ENCODE measurements at regions not wholly inside any gene's neighbourhood (a gene's known extent, or its start where the extent isn't known, plus 50 kb on each side); places are given as distances from the start of the nearest gene placed in this dataset.

DNA sequence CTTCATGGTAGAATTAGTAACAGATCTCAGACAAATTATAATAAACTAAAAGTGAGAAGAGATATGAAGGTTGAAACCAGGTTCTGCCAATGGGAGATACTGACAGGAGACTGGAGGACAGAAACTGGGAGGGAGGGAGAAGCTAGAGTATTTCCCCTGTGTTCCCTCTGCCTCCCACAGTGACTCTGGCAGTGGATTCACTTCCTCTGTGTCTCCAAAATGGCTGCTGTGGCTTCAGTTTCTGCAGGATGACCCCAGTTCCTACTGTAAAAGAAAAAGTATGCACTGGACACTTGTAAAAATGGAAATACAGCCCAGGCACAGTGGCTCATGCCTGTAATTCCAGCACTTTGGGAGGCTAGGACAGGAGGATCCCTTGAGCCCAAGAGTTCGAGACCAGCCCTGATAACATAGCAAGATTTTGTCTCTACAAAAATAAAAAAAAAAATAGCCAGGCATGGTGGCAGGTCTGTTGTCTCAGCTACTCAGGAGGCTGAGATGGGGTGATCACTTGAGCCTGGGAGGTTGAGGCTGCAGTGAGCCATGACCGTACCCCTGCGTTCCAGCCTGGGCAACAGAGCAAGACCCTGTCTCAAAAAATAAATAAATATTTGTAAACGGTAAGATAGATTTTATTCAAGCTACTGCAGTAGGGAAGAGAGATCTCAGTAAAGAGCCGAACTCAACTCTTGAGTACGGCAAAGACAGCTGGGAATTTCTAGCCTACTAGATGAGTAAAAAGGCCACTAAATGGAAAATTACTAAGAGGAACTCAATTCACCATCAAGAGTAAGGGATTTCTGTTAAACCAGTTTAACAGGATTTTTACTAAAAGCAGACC, 156.6 kb upstream of the TRIM24 start:
- TF ChIP-seq EP300 (conservative IDR thresholded peaks at IDR 0.05; ENCODE audit: poor library complexity, severe bottlenecking) = no peak
- no peak for TF ChIP-seq REST (IDR thresholded peaks at IDR 0.05; ENCODE audit: borderline replicate concordance)
- no peak for TF ChIP-seq TAF1 (IDR thresholded peaks at IDR 0.05; ENCODE audit: low read depth)
- no peak for TF ChIP-seq EZH2 (IDR thresholded peaks at IDR 0.05; ENCODE audit: borderline replicate concordance, insufficient read depth, low read length, poor library complexity, severe bottlenecking)
- TF ChIP-seq CTCF (IDR thresholded peaks at IDR 0.05; ENCODE audit: poor library complexity, severe bottlenecking) = no peak
- TF ChIP-seq MXI1 (conservative IDR thresholded peaks at IDR 0.05; ENCODE audit: poor library complexity, severe bottlenecking) = no peak
- TF ChIP-seq POLR2AphosphoS5 (IDR thresholded peaks at IDR 0.05) = no peak
- no peak for TF ChIP-seq SMC3 (conservative IDR thresholded peaks at IDR 0.05; ENCODE audit: poor library complexity)
- TF ChIP-seq RAD21 (conservative IDR thresholded peaks at IDR 0.05) = no peak
- H3F3A ChIP-seq (ENCODE audit: insufficient read depth, low read length, poor library complexity, severe bottlenecking) = no peaks in the 10 kb centered on the region
- H3K9me2 ChIP-seq (ENCODE audit: insufficient read depth, low read length) = no peaks in the 10 kb centered on the region
- H3K36me3 ChIP-seq (ENCODE audit: insufficient read depth, low read length) = no peaks in the 10 kb centered on the region
- no peaks in the 10 kb centered on the region for H3K27me3 ChIP-seq (ENCODE audit: insufficient read depth, low read depth, low read length)
- H3K9me3 ChIP-seq (ENCODE audit: low read length) = peaks cover 3% of the 10 kb centered on the region
- H3K9ac ChIP-seq (ENCODE audit: low read length) = no peak overlapping the region
- no peaks in the 10 kb centered on the region for H4K20me1 ChIP-seq (ENCODE audit: insufficient read depth)
- no peak overlapping the region for H2AFZ ChIP-seq (ENCODE audit: low read depth, low read length)
- H3K4me3 ChIP-seq (ENCODE audit: low read length) = no peak overlapping the region
- H3K79me2 ChIP-seq (replicated peaks; ENCODE audit: insufficient read depth, low read length) = no peaks in the 10 kb centered on the region
- no peak overlapping the region for H3K27ac ChIP-seq (ENCODE audit: low read length)
- H3K4me2 ChIP-seq (ENCODE audit: low read length) = no peak overlapping the region

DNA sequence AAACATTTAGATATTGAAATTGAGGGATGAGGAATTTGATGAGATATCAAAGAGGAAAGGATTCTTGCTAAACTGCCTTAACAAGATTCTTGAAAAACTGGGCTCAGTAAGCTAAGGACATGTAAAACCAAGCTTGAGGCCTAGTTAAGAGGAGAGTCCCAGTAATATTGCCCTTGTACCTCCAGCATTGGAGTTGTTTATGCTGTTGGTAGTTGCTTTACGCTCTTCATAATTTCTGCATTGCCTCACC, 156.1 kb upstream of the TRIM24 start:
- Histone ChIP-seq H3K4me2 (ENCODE audit: low read length) (no peak overlapping the region), H3F3A (ENCODE audit: insufficient read depth, low read length, poor library complexity, severe bottlenecking) (no peaks in the 10 kb centered on the region), H3K9me3 (ENCODE audit: low read length) (peaks cover 3% of the 10 kb centered on the region), H3K36me3 (ENCODE audit: insufficient read depth, low read length) (no peaks in the 10 kb centered on the region), H3K4me3 (ENCODE audit: low read length) (no peak overlapping the region), H3K27ac (ENCODE audit: low read length) (no peak overlapping the region), H3K79me2 (replicated peaks; ENCODE audit: insufficient read depth, low read length) (no peaks in the 10 kb centered on the region), H2AFZ (ENCODE audit: low read depth, low read length) (no peak overlapping the region), H4K20me1 (ENCODE audit: insufficient read depth) (no peaks in the 10 kb centered on the region), H3K9ac (ENCODE audit: low read length) (no peak overlapping the region), H3K27me3 (ENCODE audit: insufficient read depth, low read depth, low read length) (no peaks in the 10 kb centered on the region), H3K9me2 (ENCODE audit: insufficient read depth, low read length) (no peaks in the 10 kb centered on the region)
- no peak for TF ChIP-seq RAD21 (conservative IDR thresholded peaks at IDR 0.05)
- TF ChIP-seq CTCF (IDR thresholded peaks at IDR 0.05; ENCODE audit: poor library complexity, severe bottlenecking) = no peak
- TF ChIP-seq REST (IDR thresholded peaks at IDR 0.05; ENCODE audit: borderline replicate concordance) = no peak
- no peak for TF ChIP-seq POLR2AphosphoS5 (IDR thresholded peaks at IDR 0.05)
- no peak for TF ChIP-seq EP300 (conservative IDR thresholded peaks at IDR 0.05; ENCODE audit: poor library complexity, severe bottlenecking)
- no peak for TF ChIP-seq EZH2 (IDR thresholded peaks at IDR 0.05; ENCODE audit: borderline replicate concordance, insufficient read depth, low read length, poor library complexity, severe bottlenecking)
- no peak for TF ChIP-seq TAF1 (IDR thresholded peaks at IDR 0.05; ENCODE audit: low read depth)
- TF ChIP-seq MXI1 (conservative IDR thresholded peaks at IDR 0.05; ENCODE audit: poor library complexity, severe bottlenecking) = no peak
- no peak for TF ChIP-seq SMC3 (conservative IDR thresholded peaks at IDR 0.05; ENCODE audit: poor library complexity)

All from neural cell (in vitro differentiated cells).